NK-92 treated with Interleukin-12 subunit alpha and Interleukin-12 subunit beta, amount 100 ng/mL, for 24 hours (cell line): ENCODE measurements at regions not wholly inside any gene's neighbourhood (a gene's known extent, or its start where the extent isn't known, plus 50 kb on each side); places are given as distances from the start of the nearest gene placed in this dataset.
"Not testable (repeated sequence)": the region's sequence is repeated elsewhere in the genome, so short reads cannot be mapped to it uniquely, and the experiment has no call there.

Source experiments
- DNase-seq: peaks from one replicate; lab custom pipeline; 2025; lab: John Stamatoyannopoulos, UW

- DNase-seq = no peak
Measured at GRCh38 chr16:7820816-7821215, 488.2 kb downstream of the RBFOX1 start.

- DNase-seq = no peak
Measured at GRCh38 chr16:7805686-7806396, 473.2 kb downstream of the RBFOX1 start.

GRCh38 chr16:7804635-7805195 is 472.1 kb downstream of the RBFOX1 start:
- no peak for DNase-seq

- DNase-seq = no peak
Measured at GRCh38 chr16:7792346-7792745, 459.7 kb downstream of the RBFOX1 start.

- DNase-seq = no peak
Measured at GRCh38 chr16:7791028-7791590, 458.5 kb downstream of the RBFOX1 start.

- no peak for DNase-seq
Measured at GRCh38 chr16:7775072-7775488, 442.4 kb downstream of the RBFOX1 start.

GRCh38 chr16:7772722-7773121 is 440.1 kb downstream of the RBFOX1 start:
- no peak for DNase-seq

- DNase-seq = not testable (repeated sequence)
Measured at GRCh38 chr16:7769091-7769490, 436.4 kb downstream of the RBFOX1 start.

GRCh38 chr16:7765079-7765550 is 432.5 kb downstream of the RBFOX1 start:
- no peak for DNase-seq

GRCh38 chr16:7763111-7763510 is 430.5 kb downstream of the RBFOX1 start:
- DNase-seq = no peak
